Endothelial cell of umbilical vein (primary cell): ENCODE measurements at regions not wholly inside any gene's neighbourhood (a gene's known extent, or its start where the extent isn't known, plus 50 kb on each side); places are given as distances from the start of the nearest gene placed in this dataset.

Experiments
- BruUV-seq: library from RNA; stranded (reverse); fragments of 400-500 nt; replicated peaks from 2 replicates; lab custom pipeline; 2021; lab: Mats Ljungman, UMichigan
- CTCF ChIA-PET: fragments of 300-600, 350-600 bp; sonication (Branson Sonifier 250); formaldehyde crosslinking; loops from one replicate; lab custom pipeline; 2021; ENCODE audit warnings: antibody characterized with exemption, inconsistent platforms; lab: Charles Lee
- POLR2A ChIA-PET: fragments of 300-600, 350-600 bp; sonication (Branson Sonifier 250); formaldehyde crosslinking; loops from one replicate; lab custom pipeline; 2021; ENCODE audit warnings: antibody characterized with exemption, inconsistent platforms; lab: Charles Lee
- DNase-seq: peaks from one replicate; pipeline ENCODE4 v3.0.0-alpha.2; 2011; ENCODE audit warnings: low read depth, low spot score
- FAIRE-seq: peaks from 2 replicates; lab custom pipeline; 2011; peaks lifted over from hg19 to GRCh38; lab: Jason Lieb, UNC
- H2AFZ ChIP-seq: 2 replicates; pipeline ENCODE4 v1.6.0; 2012; ENCODE audit warnings: low read depth, low read length, control low read depth, inconsistent platforms
- H3K27ac ChIP-seq: 2 replicates; pipeline ENCODE4 v1.5.1; 2011; ENCODE audit warnings: low read depth, mild to moderate bottlenecking, control low read depth, low read length, moderate library complexity; ENCODE audit not compliant: insufficient read depth
- H3K27me3 ChIP-seq, 2 experiments: 2 replicates each; pipeline versions ENCODE4 v1.6.0 to v1.6.1; 2011; ENCODE audit warnings: low read length in 2 of 2, mixed read lengths in 1 of 2; ENCODE audit not compliant: control insufficient read depth in 2 of 2, insufficient read depth in 2 of 2
- H3K36me3 ChIP-seq, 2 experiments: 2 replicates in 1 of 2; 3 replicates in 1 of 2; pipeline ENCODE4 v1.5.1; 2011; ENCODE audit warnings: low read length in 2 of 2, mild to moderate bottlenecking in 1 of 2, moderate library complexity in 1 of 2; ENCODE audit not compliant: control insufficient read depth in 2 of 2, insufficient read depth in 2 of 2; ENCODE audit errors: extremely low read depth in 1 of 2
- H3K4me1 ChIP-seq: 3 replicates; pipeline ENCODE4 v1.5.1; 2011; ENCODE audit warnings: mild to moderate bottlenecking, low read length; ENCODE audit not compliant: control insufficient read depth, insufficient read depth; ENCODE audit errors: extremely low read depth
- H3K4me2 ChIP-seq: 2 replicates; pipeline ENCODE4 v1.6.1; 2011; ENCODE audit warnings: low read length, control low read depth, mixed read lengths; ENCODE audit not compliant: insufficient read depth
- H3K4me3 ChIP-seq, 3 experiments: fragments of 200-600 bp in 1 of 3; sonication (generic), shearing (Covaris generic) in 1 of 3; replicated peaks in 1 of 3; 2 replicates each; pipeline ENCODE4 v1.5.1; 2011 to 2016; ENCODE audit warnings: control low read depth in 3 of 3, low read length in 3 of 3, mild to moderate bottlenecking in 2 of 3, inconsistent platforms in 1 of 3, low read depth in 1 of 3, moderate library complexity in 1 of 3; ENCODE audit not compliant: insufficient read depth in 1 of 3
- H3K79me2 ChIP-seq: 2 replicates; pipeline ENCODE4 v1.6.0; 2012; ENCODE audit warnings: low read length, inconsistent platforms; ENCODE audit not compliant: control insufficient read depth, insufficient read depth
- H3K9ac ChIP-seq: replicated peaks from 2 replicates; pipeline ENCODE3; 2011; ENCODE audit warnings: low read length, control low read depth; ENCODE audit not compliant: insufficient read depth; ENCODE audit errors: extremely low read depth
- H3K9me1 ChIP-seq: replicated peaks from 3 replicates; pipeline ENCODE4 v1.6.0; 2011; ENCODE audit warnings: mild to moderate bottlenecking, low read length; ENCODE audit not compliant: control insufficient read depth, insufficient read depth; ENCODE audit errors: extremely low read depth
- H3K9me3 ChIP-seq: replicated peaks from 2 replicates; pipeline ENCODE4 v1.5.1; 2012; ENCODE audit warnings: low read length, inconsistent platforms; ENCODE audit not compliant: control insufficient read depth, insufficient read depth
- H4K20me1 ChIP-seq: replicated peaks from 2 replicates; pipeline ENCODE3; 2011; ENCODE audit warnings: mild to moderate bottlenecking, low read length; ENCODE audit not compliant: control insufficient read depth, insufficient read depth; ENCODE audit errors: extremely low read depth
- EZH2 ChIP-seq: IDR thresholded peaks from 2 replicates; pipeline ENCODE4 v1.6.1; 2012; ENCODE audit warnings: borderline replicate concordance, low read depth, mild to moderate bottlenecking, moderate library complexity, low read length, inconsistent platforms; ENCODE audit not compliant: severe bottlenecking
- FOS ChIP-seq: IDR thresholded peaks from 2 replicates; pipeline ENCODE4 v1.6.1; 2011; ENCODE audit warnings: mild to moderate bottlenecking, low read length, moderate library complexity, borderline replicate concordance; ENCODE audit not compliant: insufficient read depth
- GATA2 ChIP-seq: IDR thresholded peaks from 2 replicates; pipeline ENCODE4 v1.7.0; 2011; ENCODE audit warnings: low read depth, mild to moderate bottlenecking, moderate library complexity, mixed read lengths, low read length; ENCODE audit not compliant: insufficient read length, insufficient read depth
- JUN ChIP-seq: IDR thresholded peaks from 2 replicates; pipeline ENCODE4 v1.6.1; 2011; ENCODE audit warnings: borderline replicate concordance, low read depth; ENCODE audit not compliant: insufficient read length, insufficient read depth
- MYC ChIP-seq: IDR thresholded peaks from one replicate; pipeline ENCODE4 v1.6.1; 2011; ENCODE audit warnings: mild to moderate bottlenecking, low read depth, low read length
- POLR2A ChIP-seq: IDR thresholded peaks from 2 replicates; pipeline ENCODE4 v1.6.1; 2012; ENCODE audit warnings: low read depth, mild to moderate bottlenecking, control low read depth, low read length
- POLR2AphosphoS5 ChIP-seq: IDR thresholded peaks from 2 replicates; pipeline ENCODE4 v1.6.1; 2012; ENCODE audit warnings: low read depth, mild to moderate bottlenecking, control low read depth, low read length, moderate library complexity; ENCODE audit not compliant: insufficient read depth
- dilution Hi-C: fragments of 300-500 bp; cut with MboI; formaldehyde crosslinking; loops from one replicate; pipeline ENCODE4 v1.15.0; 2019; ENCODE audit warnings: low sequenced_read_pairs; ENCODE audit not compliant: extremely low pct_ligation_motif_present
- intact Hi-C: fragments of 100-400 bp; cut with micrococcal nuclease; formaldehyde crosslinking; loops from one replicate; pipeline ENCODE4 v1.10.0; 2022
- TF ChIP-seq, protein P1 (sequence below): IDR thresholded peaks from 2 replicates; pipeline ENCODE4 v1.6.1; 2011; ENCODE audit not compliant: insufficient read depth, insufficient read length
- TF ChIP-seq, protein P2 (sequence below), 2 donors: IDR thresholded peaks; 1 replicate in 1 of 2; 2 replicates in 1 of 2; pipeline ENCODE4 v1.5.1; 2011; ENCODE audit warnings: low read length in 2 of 2, mild to moderate bottlenecking in 2 of 2, moderate library complexity in 2 of 2, control low read depth in 1 of 2, inconsistent platforms in 1 of 2, low read depth in 1 of 2; ENCODE audit not compliant: insufficient read depth in 1 of 2; ENCODE audit errors: extremely low read depth in 1 of 2

DNA sequence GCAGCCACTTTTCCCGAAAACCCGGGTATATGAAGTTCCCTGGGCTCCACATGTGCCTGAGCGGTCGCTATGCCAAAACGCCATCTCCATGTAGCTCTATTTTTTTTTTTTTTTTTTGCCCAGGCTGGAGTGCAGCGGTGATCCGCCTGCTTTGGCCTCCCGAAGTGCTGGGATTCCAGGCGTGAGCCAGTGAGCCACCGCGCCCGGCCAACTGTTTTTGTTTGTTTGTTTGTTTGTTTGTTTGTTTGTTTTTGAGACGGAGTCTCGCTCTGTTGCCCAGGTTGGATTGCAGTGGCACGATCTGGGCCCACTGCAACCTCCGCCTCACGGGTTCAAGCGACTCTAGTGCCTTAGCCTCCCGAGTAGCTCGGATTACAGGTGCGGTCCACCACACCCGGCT, 237.5 kb upstream of the IRAK1BP1 start:
- no peaks in the 10 kb centered on the region for H3K4me1 ChIP-seq
- FAIRE-seq, result no peak
- no peak overlapping the region for H3K9ac ChIP-seq
- no peaks in the 10 kb centered on the region for H3K36me3 ChIP-seq
- intact Hi-C loops, result no loop called here
- H3K9me3 ChIP-seq, result no peaks in the 10 kb centered on the region
- DNase-seq, result no peak
- peak overlapping the region; percentile 77 for H3K4me2 ChIP-seq
- no peak overlapping the region for H3K4me3 ChIP-seq
- POLR2A ChIA-PET, result no interaction called here
- CTCF ChIA-PET, result interaction anchor here (1.2 kb wide), 1 partner anchor 16 kb away, joined by 4 read pairs; no protein-coding TSS in a partner anchor
- H3K9me1 ChIP-seq, result peaks cover 2% of the 10 kb centered on the region
- dilution Hi-C loops, result no loop called here
- no peak overlapping the region for H3K27ac ChIP-seq
- BruUV-seq, result no TSS peak
- TF ChIP-seq JUN (no peak), MYC (no peak), POLR2A (no peak), POLR2AphosphoS5 (no peak), GATA2 (no peak), EZH2 (no peak), FOS (no peak)
- TF ChIP-seq, protein P1, sequence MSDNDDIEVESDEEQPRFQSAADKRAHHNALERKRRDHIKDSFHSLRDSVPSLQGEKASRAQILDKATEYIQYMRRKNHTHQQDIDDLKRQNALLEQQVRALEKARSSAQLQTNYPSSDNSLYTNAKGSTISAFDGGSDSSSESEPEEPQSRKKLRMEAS, result no peak
- TF ChIP-seq, protein P2, sequence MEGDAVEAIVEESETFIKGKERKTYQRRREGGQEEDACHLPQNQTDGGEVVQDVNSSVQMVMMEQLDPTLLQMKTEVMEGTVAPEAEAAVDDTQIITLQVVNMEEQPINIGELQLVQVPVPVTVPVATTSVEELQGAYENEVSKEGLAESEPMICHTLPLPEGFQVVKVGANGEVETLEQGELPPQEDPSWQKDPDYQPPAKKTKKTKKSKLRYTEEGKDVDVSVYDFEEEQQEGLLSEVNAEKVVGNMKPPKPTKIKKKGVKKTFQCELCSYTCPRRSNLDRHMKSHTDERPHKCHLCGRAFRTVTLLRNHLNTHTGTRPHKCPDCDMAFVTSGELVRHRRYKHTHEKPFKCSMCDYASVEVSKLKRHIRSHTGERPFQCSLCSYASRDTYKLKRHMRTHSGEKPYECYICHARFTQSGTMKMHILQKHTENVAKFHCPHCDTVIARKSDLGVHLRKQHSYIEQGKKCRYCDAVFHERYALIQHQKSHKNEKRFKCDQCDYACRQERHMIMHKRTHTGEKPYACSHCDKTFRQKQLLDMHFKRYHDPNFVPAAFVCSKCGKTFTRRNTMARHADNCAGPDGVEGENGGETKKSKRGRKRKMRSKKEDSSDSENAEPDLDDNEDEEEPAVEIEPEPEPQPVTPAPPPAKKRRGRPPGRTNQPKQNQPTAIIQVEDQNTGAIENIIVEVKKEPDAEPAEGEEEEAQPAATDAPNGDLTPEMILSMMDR (IDR thresholded peaks at IDR 0.05; ENCODE audit: extremely low read depth in 1 of 2, insufficient read depth in 1 of 2, low read depth in 1 of 2, low read length in 2 of 2), result no peak
- H3K27me3 ChIP-seq, result no peaks in the 10 kb centered on the region
- no peaks in the 10 kb centered on the region for H3K79me2 ChIP-seq
- H2AFZ ChIP-seq, result peak overlapping the region; percentile 99
- no peaks in the 10 kb centered on the region for H4K20me1 ChIP-seq
